Peyer's patch (tissue), 4 donors: ENCODE measurements at regions not wholly inside any gene's neighbourhood (a gene's known extent, or its start where the extent isn't known, plus 50 kb on each side); places are given as distances from the start of the nearest gene placed in this dataset.

Experiments used
- DNase-seq, 3 donors: peaks; one replicate each; pipeline ENCODE4 v3.0.0-alpha.2; 2017 to 2019
- H3K27ac ChIP-seq, 4 donors: fragments of 200-600 bp; sonication (generic); one replicate each; pipeline ENCODE4 v1.5.1; 2016 to 2019
- H3K27me3 ChIP-seq, 2 donors: fragments of 200-600 bp; sonication (generic); one replicate each; pipeline ENCODE4 v1.5.1; 2019
- H3K36me3 ChIP-seq, 3 donors: fragments of 200-600 bp; sonication (generic); one replicate each; pipeline ENCODE4 v1.5.1; 2016 to 2019
- H3K4me1 ChIP-seq, 4 donors: fragments of 200-600 bp; sonication (generic); one replicate each; pipeline ENCODE4 v1.5.1; 2016 to 2019
- H3K4me3 ChIP-seq, 4 donors: fragments of 200-600 bp; sonication (generic); 1 replicate in 3 of 4; 2 replicates in 1 of 4; pipeline ENCODE4 v1.5.1; 2016 to 2019; ENCODE audit warnings: mild to moderate bottlenecking in 1 of 4
- H3K9me3 ChIP-seq, 4 donors: fragments of 200-600 bp; sonication (generic); one replicate each; pipeline ENCODE4 v1.5.1; 2016 to 2019; ENCODE audit warnings: mild to moderate bottlenecking in 1 of 4
- CTCF ChIP-seq, 6 experiments: fragments of 450-650 bp in 4 of 6; fragments of 200-600 bp in 2 of 6; sonication (generic) in 1 of 6; IDR thresholded peaks; one replicate each; pipeline ENCODE4 v1.5.1; 2017 to 2019; ENCODE audit warnings: antibody characterized with exemption in 6 of 6, mild to moderate bottlenecking in 3 of 6, moderate library complexity in 1 of 6
- POLR2A ChIP-seq, 2 donors: fragments of 450-650 bp; IDR thresholded peaks; one replicate each; pipeline ENCODE4 v1.5.1; 2017; ENCODE audit warnings: antibody characterized with exemption in 2 of 2, mild to moderate bottlenecking in 2 of 2, moderate library complexity in 2 of 2

GRCh38 chr2:23296691-23297090 is 88.3 kb upstream of the KLHL29 start:
- TF ChIP-seq POLR2A (IDR thresholded peaks at IDR 0.05) (no peak), CTCF (IDR thresholded peaks at IDR 0.05) (no peak)
- no peaks in the 10 kb centered on the region for H3K27me3 ChIP-seq

DNA sequence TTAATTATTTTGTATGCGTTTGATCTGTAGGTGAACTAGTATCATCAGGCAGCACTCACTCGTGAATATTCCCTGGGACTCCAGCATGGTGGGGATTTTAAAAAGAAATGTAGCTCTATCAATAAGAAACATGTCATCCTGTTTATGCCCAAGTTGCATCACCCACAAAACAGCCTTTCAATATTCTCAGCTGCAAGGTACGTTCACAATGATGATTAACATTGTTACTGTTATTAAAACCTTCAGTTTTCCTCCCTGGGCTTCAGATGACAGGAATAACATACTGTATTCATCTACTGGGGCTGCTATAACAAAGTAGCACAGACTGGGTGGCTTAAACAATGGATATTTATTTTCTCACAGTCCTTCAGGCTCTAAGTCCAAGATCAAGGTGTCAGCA is 87.9 kb upstream of the KLHL29 start:
- H3K36me3 ChIP-seq = no peaks in the 10 kb centered on the region
- H3K27ac ChIP-seq = no peak overlapping the region
- no peak for TF ChIP-seq CTCF (IDR thresholded peaks at IDR 0.05)
- no peak for TF ChIP-seq POLR2A (IDR thresholded peaks at IDR 0.05)
- no peaks in the 10 kb centered on the region for H3K9me3 ChIP-seq
- no peak for DNase-seq
- H3K4me3 ChIP-seq = no peak overlapping the region
- no peaks in the 10 kb centered on the region for H3K4me1 ChIP-seq
- H3K27me3 ChIP-seq = no peaks in the 10 kb centered on the region

More at GRCh38 chr2:23296691-23297090, 88.3 kb upstream of the KLHL29 start:
- no peak for DNase-seq
- Histone ChIP-seq H3K36me3 (no peaks in the 10 kb centered on the region), H3K4me1 (no peaks in the 10 kb centered on the region), H3K9me3 (no peaks in the 10 kb centered on the region), H3K4me3 (no peak overlapping the region), H3K27ac (no peak overlapping the region)

DNA sequence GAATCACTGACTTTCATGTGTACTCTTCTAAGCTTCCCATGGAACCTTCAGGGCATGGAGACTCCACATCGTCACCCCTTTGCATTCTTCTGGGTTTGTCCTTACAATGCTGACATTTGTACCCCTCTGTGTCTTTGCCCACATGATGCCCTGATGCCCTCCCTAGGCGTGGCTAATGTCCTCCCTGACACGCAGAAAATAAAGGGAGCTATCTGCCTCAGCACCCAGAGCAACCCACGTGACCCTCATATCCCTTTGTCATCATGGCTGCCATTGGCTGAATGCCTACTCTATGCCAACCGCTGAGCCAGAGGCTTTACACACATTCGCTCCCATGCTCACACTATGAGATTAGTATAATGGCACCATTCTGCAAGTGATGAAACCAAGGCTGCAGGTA is 86.4 kb upstream of the KLHL29 start:
- Histone ChIP-seq H3K27ac (no peak overlapping the region), H3K27me3 (no peaks in the 10 kb centered on the region), H3K36me3 (no peaks in the 10 kb centered on the region), H3K9me3 (no peaks in the 10 kb centered on the region), H3K4me3 (no peak overlapping the region), H3K4me1 (no peaks in the 10 kb centered on the region)
- DNase-seq = no peak
- no peak for TF ChIP-seq CTCF (IDR thresholded peaks at IDR 0.05)
- no peak for TF ChIP-seq POLR2A (IDR thresholded peaks at IDR 0.05)

DNA sequence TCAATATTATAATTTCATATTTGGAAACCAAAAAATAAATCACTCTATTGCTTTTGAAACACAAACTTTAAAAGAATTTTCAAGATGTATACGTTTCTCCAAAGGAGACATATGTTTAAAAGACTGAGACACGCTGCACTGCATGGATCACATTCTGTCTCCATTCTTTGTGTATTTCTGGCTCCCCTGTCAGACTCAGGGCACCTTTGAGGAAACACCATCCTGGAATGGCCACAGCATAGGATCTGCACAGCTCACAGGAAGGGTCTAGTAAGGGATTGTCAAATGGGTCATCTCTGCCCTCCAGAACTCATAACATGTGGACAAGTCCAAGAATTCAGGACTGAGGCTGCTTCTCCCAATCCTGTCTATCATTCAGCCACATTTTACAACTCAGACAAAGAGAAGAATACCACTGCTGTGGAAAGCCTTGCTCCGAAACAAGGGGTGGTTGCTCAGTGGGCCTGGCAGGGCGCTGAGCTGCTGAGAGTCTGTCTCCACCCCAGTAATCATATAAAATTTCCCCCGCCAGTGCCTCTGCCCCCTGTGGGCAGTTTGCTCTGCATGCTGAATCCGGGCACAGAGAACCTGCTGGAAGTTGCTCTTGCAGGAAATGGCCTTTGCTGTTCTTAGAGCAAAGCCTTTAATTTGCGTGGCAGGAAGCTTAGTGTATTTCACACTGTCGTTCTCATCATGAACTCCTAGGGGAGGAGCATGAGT is 85.3 kb upstream of the KLHL29 start:
- H3K9me3 ChIP-seq = no peaks in the 10 kb centered on the region
- TF ChIP-seq CTCF (IDR thresholded peaks at IDR 0.05) (no peak), POLR2A (IDR thresholded peaks at IDR 0.05) (no peak)
- H3K27ac ChIP-seq = no peak overlapping the region
- no peaks in the 10 kb centered on the region for H3K4me1 ChIP-seq
- no peaks in the 10 kb centered on the region for H3K36me3 ChIP-seq
- no peak overlapping the region for H3K4me3 ChIP-seq
- no peaks in the 10 kb centered on the region for H3K27me3 ChIP-seq
- no peak for DNase-seq

DNA sequence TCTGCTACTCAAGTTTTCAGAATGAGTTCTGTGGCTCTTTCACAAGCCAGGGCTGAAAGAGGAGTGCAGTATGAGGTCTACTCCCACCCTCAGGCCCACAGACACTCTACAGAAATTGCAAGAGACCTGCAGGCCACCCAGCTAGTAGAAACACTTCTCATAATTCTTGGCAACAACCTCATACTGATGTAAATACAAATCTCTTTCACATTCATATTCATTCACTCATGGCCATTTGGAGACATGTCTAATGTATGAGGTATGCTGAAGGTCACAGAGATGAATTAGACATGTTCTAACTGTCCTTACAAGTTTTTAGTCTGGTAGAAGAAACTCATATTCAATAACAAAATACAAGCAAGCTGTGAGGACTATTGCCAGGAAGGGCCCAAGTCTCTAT is 83.8 kb upstream of the KLHL29 start:
- H3K4me1 ChIP-seq = no peaks in the 10 kb centered on the region
- H3K36me3 ChIP-seq = no peaks in the 10 kb centered on the region
- TF ChIP-seq POLR2A (IDR thresholded peaks at IDR 0.05) = no peak
- H3K9me3 ChIP-seq = no peaks in the 10 kb centered on the region
- no peak overlapping the region for H3K27ac ChIP-seq
- no peak for DNase-seq
- H3K27me3 ChIP-seq = no peaks in the 10 kb centered on the region
- H3K4me3 ChIP-seq = no peak overlapping the region

GRCh38 chr2:23302591-23302990 is 82.4 kb upstream of the KLHL29 start:
- H3K27ac ChIP-seq = no peak overlapping the region
- H3K9me3 ChIP-seq = no peaks in the 10 kb centered on the region
- no peaks in the 10 kb centered on the region for H3K27me3 ChIP-seq
- no peak for DNase-seq
- H3K36me3 ChIP-seq = no peaks in the 10 kb centered on the region
- no peaks in the 10 kb centered on the region for H3K4me1 ChIP-seq
- no peak overlapping the region for H3K4me3 ChIP-seq
- TF ChIP-seq CTCF (IDR thresholded peaks at IDR 0.05) (no peak), POLR2A (IDR thresholded peaks at IDR 0.05) (no peak)
